DMS79 treated with DMSO at 0.1 percent for 48 hours (cell line): ENCODE measurements at regions not wholly inside any gene's neighbourhood (a gene's known extent, or its start where the extent isn't known, plus 50 kb on each side); places are given as distances from the start of the nearest gene placed in this dataset.

Experiments used
- DNase-seq: peaks from one replicate; lab custom pipeline; 2025; lab: John Stamatoyannopoulos, UW

DNA sequence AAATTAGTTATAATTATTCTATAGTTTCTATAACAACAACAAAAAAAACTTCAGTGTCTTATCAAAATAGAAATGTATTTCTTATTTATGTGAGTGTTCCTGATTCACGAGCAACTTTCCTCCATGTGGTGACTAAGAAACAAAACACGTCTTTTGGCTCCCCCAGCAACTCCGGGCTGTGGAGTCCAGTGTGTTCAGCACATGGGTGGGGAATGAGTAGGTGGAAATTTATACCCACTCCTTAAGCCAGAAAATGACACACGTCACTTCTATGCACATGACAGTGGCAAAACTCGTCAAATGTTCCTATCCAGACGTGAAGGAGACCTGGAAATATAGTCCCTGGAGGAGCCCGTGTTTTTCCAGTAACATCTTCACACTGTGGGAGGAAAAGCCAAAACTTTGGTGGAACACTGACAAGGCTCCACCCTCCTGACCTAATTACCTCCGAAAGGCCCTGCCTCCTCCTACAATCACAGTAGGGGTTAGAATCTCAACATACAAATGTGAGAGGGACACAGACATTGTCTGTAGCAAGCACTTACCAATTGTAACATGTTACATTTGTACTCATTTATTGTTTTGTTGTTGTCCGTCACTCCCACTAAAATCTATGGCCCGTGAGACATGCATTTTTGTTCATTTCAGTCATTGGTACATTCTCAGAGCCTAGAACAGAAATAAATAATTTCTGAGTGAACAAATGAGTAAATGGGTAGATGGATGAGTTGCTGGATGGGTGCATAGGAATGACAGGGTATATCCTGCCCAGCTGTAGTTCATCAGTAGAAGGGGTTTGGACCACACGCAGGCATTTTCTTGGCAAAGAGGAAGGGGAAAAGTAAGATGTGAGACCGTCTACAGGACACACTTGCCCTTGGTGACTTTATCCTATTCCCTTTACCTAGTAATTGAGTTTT is 605.8 kb upstream of the TENM3 start:
- no peak for DNase-seq

DNA sequence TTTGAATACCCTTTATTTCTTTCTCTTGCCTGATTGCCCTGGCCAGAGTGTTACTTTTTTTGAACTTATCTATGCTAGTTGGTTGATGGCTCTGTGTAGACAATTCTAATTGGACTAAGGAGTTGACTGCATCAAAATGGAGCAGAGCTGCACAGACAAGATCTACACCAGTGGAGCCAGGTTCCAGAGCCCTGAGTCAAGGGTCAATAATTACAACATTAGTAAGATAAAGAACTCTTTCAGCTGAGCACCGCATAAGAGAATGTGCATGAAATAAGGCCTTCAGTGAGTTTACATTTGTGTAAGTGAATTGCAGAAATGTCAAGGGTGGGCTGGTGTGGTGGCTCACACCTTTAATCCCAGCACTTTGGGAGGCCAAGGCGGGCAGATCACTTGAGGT is 599.7 kb upstream of the TENM3 start:
- DNase-seq, result no peak

DNA sequence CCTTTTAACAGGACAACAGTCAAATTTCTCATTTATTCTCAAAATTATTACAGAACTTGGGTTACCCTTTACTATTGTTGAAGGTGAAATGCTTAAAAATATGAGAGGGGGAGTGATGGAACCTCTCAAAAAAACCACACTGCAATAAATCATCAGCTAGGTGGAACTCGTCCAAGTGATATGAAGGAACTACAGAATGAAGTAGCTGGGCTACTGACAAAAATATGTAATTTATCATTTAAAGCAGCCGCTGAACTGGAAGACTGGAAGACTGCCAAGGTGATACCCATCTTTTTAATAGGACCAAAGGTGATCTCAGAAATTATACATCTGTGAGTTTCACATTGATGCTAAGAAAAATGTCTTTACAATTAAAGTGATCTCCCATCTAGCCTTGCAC is 597.7 kb upstream of the TENM3 start:
- DNase-seq, result peak; percentile 8

DNA sequence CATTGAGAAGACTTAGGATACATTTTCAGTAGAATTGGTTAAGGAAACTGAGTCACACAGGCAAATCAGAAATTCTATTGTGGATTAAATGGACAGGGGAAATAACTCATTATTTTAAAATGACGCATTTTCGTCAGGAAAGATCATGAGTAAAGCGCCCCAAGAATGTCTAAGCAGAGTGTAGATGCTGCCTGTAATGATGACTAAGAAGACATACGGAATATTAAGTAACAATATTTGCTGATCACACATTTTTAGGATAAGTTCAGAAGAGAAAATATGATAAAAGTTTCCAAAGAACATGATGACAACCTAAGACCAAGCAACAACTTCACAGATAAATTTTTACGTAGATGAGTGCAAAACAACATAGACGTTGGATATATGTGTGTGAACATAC is 596.3 kb upstream of the TENM3 start:
- DNase-seq, result no peak

DNA sequence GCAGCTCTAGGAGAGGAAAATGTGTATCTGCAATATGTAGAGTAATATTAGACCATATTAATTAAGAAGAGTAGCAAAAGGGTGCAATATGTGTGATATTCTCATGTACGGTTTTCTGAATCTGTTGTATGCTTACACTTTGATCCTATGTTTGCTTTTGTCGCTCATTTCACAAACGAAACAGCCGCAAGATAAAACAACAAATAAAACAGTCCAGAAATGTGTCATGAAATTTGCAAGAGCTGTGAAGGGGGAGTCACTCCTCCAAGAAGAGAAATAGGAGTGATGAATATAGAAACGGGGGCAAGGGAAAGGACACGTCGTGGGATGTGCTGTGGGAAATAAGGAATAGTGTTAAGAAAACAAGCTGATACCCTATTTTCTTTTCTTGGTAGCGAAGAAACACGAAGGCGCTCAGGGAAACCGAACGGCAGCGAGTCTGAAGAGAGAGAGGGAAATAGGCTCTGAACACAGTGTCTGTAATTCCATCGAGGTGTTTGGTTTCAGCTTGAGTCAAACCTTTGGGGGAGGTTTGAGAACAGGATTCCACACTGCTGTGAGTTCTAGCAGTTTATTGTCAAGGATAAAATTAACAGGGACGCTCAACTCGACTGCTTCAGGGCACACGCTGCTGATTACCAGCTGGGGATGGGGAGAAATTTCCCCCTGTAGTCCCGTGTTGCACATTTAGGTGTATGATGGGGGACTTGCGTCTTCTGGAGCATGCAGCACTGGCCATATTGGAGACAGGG is 595.6 kb upstream of the TENM3 start:
- no peak for DNase-seq

DNA sequence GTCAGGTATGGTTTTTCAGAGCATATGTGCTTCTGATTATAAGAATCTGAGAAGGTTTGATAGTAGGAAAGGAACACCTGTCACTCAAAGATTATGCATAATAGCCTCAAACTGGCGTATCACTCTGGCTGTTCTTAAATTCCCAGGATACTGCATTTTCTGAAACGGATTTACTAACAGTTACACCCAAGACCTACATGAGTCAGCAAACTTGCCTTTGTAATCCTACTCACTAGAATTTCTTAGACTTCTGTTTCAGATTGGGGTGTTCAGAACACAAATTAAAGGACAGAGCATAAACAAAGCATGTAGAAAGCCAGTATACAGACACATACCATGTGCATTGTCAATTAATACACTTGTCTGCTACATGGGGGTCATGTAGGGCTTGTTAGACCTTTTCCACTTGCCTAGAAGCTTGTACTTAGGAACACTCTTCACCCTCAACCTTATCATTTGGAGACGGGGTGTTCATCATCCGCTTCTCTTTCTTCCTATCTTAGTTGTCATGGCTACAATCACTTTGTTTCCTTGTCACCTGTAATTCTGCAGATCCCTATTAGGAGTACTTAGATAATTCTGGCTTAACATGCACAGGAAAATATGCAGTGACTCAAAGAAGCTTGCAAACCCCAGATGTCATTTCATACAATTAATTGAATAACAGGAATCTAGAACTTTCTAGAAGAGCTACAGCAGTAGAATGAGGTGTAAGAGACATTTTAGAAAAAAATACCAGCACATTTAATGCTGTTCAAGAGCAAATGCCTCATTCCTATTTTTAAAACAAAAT is 593.0 kb upstream of the TENM3 start:
- DNase-seq, result no peak

DNA sequence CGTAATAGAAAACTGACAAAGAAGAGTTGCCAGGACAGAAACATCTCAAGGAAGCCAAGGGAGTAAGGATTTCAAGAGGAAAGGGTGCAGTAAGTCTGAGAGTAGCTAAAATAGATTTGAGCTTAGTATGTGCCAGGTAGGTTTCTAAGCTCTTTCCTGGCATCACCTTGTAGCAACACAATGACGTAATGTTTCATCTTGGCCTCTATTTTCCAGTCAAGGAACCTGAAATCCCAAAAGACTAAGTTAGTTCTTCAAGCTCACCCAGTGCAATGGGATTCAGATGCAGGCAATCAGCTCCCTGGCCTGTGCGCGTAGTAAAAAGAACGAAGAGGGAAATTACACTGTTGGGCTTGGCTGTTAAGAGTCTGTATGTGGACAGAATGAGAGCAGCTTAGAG is 586.5 kb upstream of the TENM3 start:
- no peak for DNase-seq

DNA sequence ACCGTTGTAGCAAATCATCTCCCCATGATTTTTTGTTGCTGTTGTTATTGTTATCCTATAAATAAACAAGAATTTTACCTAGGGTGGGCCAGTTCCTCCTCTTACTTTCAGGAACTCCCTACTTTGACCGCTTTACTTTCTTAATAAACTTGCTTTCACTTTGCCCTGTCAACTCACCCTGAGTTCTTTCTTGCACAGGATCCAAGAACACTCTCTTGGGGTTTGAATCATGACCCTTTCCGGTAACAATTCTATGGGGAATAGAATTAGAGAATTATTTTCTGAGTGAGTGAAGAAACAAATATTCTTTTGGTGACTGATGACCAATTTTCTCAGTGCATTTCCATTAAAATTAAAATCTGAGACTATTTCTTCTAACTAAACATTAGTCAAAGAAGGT is 584.0 kb upstream of the TENM3 start:
- DNase-seq, result no peak

DNA sequence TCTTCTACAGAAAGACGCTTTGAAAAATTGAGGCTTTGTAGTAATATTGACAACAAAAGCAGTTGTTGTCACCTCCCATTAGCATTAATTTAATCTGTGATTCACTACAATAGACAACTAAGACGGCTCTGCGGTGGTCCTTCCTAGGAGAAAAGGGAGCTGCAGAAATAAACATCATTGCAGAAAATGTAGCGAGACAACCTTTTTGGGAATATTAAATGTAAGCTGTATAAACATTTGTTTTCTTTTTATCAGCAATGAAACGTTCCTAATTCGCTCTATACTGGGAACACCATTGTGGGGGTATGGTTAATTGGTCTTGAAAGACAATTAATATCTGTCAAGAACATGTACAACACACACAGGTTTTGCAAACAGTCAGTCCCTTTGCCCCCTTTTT is 583.3 kb upstream of the TENM3 start:
- no peak for DNase-seq

DNA sequence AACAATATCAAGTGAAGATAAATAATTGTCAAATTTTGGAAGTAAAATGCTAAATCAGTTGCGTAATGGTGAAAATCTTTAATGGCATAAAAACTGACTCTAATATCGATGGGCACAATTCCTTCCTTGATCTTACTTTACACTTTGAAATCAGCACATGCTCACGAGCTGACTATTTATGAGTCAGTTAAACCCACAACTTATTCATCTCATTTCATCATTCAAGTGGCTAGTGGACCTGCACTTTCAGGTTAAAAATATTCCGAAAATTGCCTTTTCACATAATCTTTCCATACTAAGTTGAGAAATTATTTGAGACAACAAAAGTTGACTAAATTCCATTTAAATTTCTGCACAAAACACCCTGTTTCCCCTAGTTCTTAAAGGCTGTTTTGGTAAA is 582.1 kb upstream of the TENM3 start:
- no peak for DNase-seq

DNA sequence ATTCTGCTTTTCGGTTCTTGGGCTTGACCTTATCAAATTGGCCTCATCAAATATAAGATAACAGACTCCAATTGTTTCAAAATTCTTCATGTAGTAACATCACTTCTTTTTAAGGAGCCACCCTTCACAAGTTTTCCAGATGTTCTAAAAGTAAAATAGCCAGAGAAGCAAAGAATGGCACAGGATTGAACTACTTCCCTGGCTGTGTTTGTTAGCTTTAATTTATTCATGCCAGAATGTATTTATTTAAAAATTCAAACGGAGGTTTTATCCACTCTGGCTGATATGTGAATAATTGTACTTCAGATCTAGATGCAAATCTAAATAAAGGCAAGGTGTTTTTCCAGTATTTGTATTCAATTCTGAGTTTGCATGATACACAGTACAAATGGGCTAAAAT is 581.3 kb upstream of the TENM3 start:
- DNase-seq, result peak; percentile 30

DNA sequence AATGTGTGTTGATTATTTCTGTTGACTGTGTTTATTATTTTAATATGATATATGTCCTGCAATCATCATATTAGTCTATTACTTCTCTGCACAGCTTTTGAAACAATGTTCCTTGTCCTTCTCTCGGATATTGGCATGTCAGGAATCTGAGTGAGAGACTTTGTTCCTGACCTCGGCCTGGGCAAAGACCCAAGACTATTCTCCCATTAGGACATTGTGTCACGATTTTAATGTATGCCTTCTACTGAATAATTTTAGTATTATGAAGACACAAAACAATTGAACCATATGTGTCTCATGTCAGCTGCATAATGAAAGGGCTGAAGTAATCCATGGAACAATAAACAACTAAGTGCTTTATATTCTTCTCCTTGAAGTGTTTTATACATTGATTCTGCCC is 580.8 kb upstream of the TENM3 start:
- no peak for DNase-seq

DNA sequence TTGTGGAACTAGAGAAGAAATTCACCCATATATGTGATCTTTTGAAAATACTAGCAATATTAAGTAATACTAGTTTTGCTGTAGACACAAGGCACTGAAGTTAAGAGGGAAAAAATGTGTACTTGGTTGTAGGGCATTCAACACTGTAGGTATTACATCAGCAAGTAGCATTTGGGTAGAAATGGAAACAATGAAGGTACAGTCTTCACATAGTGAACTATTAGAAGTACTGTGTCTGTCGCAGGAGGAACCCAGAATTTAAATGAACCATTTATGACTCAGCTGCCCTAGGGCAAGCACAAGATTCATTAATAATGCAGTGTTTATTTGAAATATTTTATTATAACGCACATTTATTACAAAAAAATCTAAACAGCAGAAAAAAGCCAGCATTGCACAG is 572.7 kb upstream of the TENM3 start:
- DNase-seq, result no peak

DNA sequence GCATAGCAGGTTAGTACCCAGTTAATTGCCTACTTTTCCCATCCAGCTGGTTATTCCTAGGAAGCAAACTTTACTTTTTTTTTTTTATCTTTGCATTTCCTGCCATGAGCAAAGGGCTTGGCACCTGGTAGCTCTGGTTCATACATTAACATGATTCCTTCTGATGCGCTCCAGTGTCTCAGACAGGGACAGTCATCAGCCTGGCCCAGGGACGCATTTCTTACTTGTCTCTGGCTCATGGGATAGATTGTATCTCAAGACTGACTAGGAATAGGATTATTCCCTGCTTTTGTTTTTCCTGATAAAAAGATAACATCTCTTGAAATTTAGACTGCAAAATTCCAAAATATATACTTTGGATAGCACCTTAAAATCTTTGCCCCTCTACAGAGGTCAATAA is 571.5 kb upstream of the TENM3 start:
- DNase-seq, result peak; percentile 43

DNA sequence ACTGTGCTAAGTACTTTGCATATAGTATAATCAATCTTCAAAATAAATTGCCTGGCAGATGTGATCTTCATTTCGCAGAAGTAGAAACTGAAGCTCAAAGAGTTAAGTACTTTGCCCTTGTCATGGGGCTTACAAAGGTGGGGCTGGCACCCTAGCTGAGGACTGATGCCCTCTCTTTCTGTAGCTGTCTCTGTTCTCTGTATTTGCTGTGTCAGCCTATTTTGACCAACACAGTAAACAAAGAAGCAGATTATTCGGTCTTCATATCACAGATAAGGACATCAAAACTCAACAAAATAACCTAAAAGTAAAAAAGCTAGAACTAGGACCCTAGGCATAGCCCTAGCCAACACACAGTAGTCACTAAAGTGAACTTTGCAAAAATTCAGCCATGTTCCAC is 570.5 kb upstream of the TENM3 start:
- no peak for DNase-seq

DNA sequence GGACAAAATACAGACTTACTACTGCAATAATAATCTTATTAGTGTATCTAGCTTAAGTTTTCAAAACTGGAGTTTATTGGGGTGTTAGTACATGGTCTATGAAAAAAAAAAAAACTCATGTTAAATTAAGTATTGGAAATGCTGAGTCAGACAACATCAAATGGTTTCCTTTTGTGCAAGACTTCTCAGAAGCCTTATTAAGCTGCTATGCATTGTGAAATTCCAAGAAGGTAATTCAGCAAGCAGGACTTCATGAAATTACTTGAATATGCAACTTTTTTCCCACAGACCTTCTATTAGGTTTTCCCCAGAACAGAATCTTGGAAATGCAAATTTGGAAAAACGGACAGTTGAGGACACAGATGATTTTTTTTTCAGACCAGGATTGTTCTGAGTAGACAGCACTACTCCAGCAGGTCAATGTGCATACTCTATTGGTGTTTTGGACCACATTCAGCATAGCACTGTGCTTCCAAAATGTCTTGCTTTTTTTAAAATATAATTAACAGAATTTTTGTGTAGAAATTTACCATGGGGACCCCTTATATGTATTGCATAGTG is 568.8 kb upstream of the TENM3 start:
- DNase-seq, result peak; percentile 9

DNA sequence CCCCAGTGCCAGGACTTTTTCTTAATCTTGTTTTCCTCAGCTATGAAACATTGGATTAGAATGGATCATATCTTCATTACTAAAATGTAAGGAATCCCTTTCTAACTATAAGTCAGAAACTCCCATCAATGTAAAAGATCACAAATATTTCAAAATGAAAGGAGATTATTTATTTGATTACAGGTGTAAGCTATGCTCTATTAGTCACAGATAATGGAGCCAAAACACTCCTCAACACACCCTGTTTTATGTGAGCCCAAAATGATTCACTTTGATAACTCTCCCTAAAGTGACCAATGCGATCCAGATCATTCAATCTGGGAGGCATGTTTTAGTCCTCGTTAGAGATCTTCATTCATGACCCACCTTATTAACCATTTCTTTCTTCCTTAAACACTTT is 566.7 kb upstream of the TENM3 start:
- no peak for DNase-seq

DNA sequence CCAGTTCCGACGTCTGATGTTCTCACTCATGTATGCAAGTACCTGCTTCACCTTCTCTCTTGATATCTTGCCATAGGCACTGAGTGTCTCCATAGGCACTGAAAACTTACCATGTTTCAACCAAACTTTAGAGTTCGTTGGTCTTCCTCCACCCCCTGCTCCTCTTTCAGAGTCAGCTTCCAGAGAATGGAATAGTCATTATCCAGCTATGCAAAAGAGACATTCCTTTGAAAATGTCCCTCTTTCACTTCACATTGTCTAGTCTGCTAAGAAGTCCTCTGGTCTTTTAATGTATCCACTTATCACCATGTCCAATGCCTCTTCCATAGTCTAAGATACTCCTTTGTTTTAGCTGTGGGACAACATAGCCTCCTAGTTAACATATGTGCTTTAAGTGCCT is 566.0 kb upstream of the TENM3 start:
- no peak for DNase-seq

DNA sequence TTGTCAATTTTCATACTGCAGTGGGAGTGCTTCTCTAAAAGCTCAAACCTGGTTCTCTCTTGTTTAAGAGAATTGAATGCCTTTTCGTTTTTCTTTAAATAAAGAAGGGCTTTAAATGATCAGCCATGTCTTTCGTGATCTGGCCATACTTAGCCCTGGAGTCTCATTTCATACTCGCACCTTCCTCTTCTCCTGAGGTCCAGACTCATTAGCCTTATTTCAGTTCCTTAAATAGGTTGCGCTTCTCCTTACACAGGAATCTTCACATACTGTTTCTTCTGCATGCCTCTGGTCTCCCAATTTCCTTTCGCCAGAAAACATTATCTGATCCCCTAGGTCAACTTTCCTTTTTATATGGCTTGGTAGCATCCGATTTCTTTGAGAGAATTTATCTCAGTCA is 565.6 kb upstream of the TENM3 start:
- DNase-seq, result no peak

DNA sequence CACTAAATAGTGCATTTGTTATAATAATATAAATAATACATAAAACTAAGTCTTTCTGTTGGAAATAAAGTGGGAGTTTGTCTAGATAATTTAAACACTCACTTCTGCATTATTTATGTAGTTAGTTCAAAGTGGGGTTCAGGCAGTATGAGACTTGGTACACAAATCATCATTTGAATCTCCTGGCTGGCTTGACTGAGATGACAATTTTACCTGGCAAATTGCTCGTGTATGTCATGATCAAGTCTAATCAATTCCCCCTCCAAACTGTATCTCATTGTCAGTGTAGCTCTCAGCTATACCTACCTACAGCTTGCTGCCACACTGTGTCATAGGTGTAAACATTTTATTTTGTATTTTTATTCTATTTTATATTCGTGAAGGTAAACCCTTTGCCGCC is 563.4 kb upstream of the TENM3 start:
- DNase-seq, result no peak

DNA sequence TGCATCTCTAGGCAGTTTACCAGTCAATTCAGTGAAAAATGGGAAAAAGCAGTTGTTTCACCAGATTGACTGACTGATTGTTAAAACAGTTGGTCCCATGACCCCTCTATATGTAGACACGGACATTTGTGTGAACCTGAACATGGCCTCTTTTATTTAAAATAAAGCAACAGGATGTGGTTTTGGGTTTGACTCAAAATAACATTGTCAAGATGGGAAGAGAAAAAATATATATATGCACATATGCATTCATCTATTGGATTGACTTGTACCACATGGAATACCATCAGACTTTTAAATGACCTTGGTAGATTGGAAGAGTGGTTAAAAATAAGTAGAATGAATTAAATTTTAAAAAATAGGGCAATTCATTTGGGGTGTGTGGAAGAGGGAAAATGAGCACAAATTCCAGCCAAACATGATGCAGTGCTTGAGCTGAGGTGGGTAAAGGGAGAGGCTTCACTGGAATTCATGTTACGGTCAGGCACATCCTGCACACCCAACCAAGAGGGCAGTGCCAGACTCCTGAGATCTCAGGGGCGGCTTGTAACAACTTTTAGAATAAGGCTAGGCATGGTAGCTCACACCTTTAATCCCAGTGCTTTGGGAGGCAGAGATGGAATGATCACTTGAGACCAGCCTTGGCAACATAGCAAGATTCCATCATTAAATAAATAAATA is 560.7 kb upstream of the TENM3 start:
- no peak for DNase-seq

DNA sequence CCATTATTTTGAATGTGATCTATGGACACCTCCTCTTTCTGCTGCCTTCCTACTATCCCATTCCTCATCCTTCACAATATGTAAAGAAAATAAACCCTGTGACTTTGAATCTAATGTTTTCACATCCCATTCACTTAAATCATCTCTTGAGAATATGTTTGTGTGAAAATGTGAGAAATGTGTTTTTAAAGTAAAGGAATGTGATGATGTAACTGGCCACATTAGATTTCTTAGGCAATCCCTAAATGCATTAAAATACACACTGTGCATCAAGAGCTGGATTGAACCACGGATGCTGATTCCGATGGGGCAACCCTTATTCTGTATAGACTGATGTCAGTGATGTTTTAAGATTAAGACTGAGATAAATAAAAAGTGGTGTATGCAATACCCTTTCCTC is 558.9 kb upstream of the TENM3 start:
- no peak for DNase-seq
